DND-41 (cell line): ENCODE measurements at regions not wholly inside any gene's neighbourhood (a gene's known extent, or its start where the extent isn't known, plus 50 kb on each side); places are given as distances from the start of the nearest gene placed in this dataset.

Experiments used
- ATAC-seq: fragments of 200-7000 bp; cut with Tn5 transposase; 3 replicates; pipeline ENCODE4 v1.9.1; 2021; ENCODE audit warnings: low read depth; ENCODE audit not compliant: insufficient read depth
- DNase-seq: peaks from one replicate; pipeline ENCODE4 v3.0.0-alpha.2; 2020
- H2AFZ ChIP-seq: 2 replicates; pipeline ENCODE4 v1.6.0; 2012; ENCODE audit warnings: low read depth, low read length
- H3K27ac ChIP-seq: 2 replicates; pipeline ENCODE4 v1.5.1; 2012; ENCODE audit warnings: low read length, inconsistent platforms
- H3K27me3 ChIP-seq: fragments of 200-600 bp; sonication (generic); 2 replicates; pipeline ENCODE4 v1.6.0; 2012; ENCODE audit warnings: low read length, mild to moderate bottlenecking, inconsistent platforms; ENCODE audit not compliant: insufficient read depth, poor library complexity
- H3K36me3 ChIP-seq: 2 replicates; pipeline ENCODE4 v1.5.1; 2012; ENCODE audit warnings: low read length, inconsistent platforms; ENCODE audit not compliant: insufficient read depth
- H3K4me1 ChIP-seq: 2 replicates; pipeline ENCODE4 v1.5.1; 2012; ENCODE audit warnings: mild to moderate bottlenecking, low read length; ENCODE audit not compliant: insufficient read depth
- H3K4me2 ChIP-seq: 2 replicates; pipeline ENCODE4 v1.6.0; 2012; ENCODE audit warnings: mild to moderate bottlenecking, moderate library complexity, low read length, inconsistent platforms; ENCODE audit not compliant: insufficient read depth
- H3K4me3 ChIP-seq, 2 experiments: fragments of 200-600 bp in 1 of 2; shearing (Covaris generic) in 1 of 2; 2 replicates each; pipeline ENCODE4 v1.5.1; 2012 to 2016; ENCODE audit warnings: inconsistent platforms in 2 of 2, low read length in 2 of 2, mild to moderate bottlenecking in 2 of 2, low read depth in 1 of 2, moderate library complexity in 1 of 2
- H3K79me2 ChIP-seq: 2 replicates; pipeline ENCODE4 v1.6.0; 2012; ENCODE audit warnings: low read length, inconsistent platforms; ENCODE audit not compliant: insufficient read depth
- H3K9ac ChIP-seq: 2 replicates; pipeline ENCODE4 v1.6.0; 2012; ENCODE audit warnings: low read depth, mild to moderate bottlenecking, inconsistent platforms, low read length, moderate library complexity
- H3K9me3 ChIP-seq: 2 replicates; pipeline ENCODE4 v1.5.1; 2012; ENCODE audit warnings: low read length, moderate library complexity, mild to moderate bottlenecking, inconsistent platforms; ENCODE audit not compliant: insufficient read depth, severe bottlenecking
- H4K20me1 ChIP-seq: 2 replicates; pipeline ENCODE4 v1.6.0; 2012; ENCODE audit warnings: low read length; ENCODE audit not compliant: insufficient read depth
- CTCF ChIP-seq: IDR thresholded peaks from 2 replicates; pipeline ENCODE4 v1.5.1; 2012; ENCODE audit warnings: borderline replicate concordance, low read length, moderate library complexity, mild to moderate bottlenecking; ENCODE audit not compliant: poor library complexity, severe bottlenecking; ENCODE audit errors: extremely low read depth
- EZH2 ChIP-seq: IDR thresholded peaks from 3 replicates; pipeline ENCODE4 v1.6.1; 2012; ENCODE audit warnings: borderline replicate concordance, low read depth, mild to moderate bottlenecking, moderate library complexity, low read length, inconsistent platforms; ENCODE audit not compliant: severe bottlenecking

- Histone ChIP-seq H4K20me1 (no peaks in the 10 kb centered on the region), H3K79me2 (no peaks in the 10 kb centered on the region), H3K27me3 (no peaks in the 10 kb centered on the region), H2AFZ (no peak overlapping the region), H3K27ac (no peak overlapping the region), H3K4me2 (no peak overlapping the region), H3K9me3 (no peaks in the 10 kb centered on the region), H3K4me1 (no peaks in the 10 kb centered on the region), H3K9ac (no peak overlapping the region), H3K4me3 (no peak overlapping the region), H3K36me3 (no peaks in the 10 kb centered on the region)
- DNase-seq (no peak), ATAC-seq (no peak)
- TF ChIP-seq CTCF, result no peak
- no peak for TF ChIP-seq EZH2
Measured at GRCh38 chrX:94400488-94400887, 726.5 kb downstream of the FAM133A start.

- H4K20me1 ChIP-seq, result no peaks in the 10 kb centered on the region
- no peaks in the 10 kb centered on the region for H3K79me2 ChIP-seq
- no peak for TF ChIP-seq CTCF
- no peak for TF ChIP-seq EZH2
- no peak overlapping the region for H3K4me3 ChIP-seq
- H3K9me3 ChIP-seq, result no peaks in the 10 kb centered on the region
- H2AFZ ChIP-seq, result no peak overlapping the region
- no peak overlapping the region for H3K9ac ChIP-seq
- H3K4me2 ChIP-seq, result no peak overlapping the region
- DNase-seq, result no peak
- H3K36me3 ChIP-seq, result no peaks in the 10 kb centered on the region
- no peak for ATAC-seq
- H3K27me3 ChIP-seq, result no peaks in the 10 kb centered on the region
- H3K27ac ChIP-seq, result no peak overlapping the region
- no peaks in the 10 kb centered on the region for H3K4me1 ChIP-seq
Measured at GRCh38 chrX:94401426-94401825, 727.4 kb downstream of the FAM133A start.

GRCh38 chrX:94414746-94415145 is 740.7 kb downstream of the FAM133A start:
- Histone ChIP-seq H3K9ac (no peak overlapping the region), H3K4me2 (no peak overlapping the region), H4K20me1 (no peaks in the 10 kb centered on the region), H2AFZ (no peak overlapping the region), H3K79me2 (no peaks in the 10 kb centered on the region), H3K4me3 (no peak overlapping the region), H3K9me3 (no peaks in the 10 kb centered on the region), H3K4me1 (no peaks in the 10 kb centered on the region), H3K27ac (no peak overlapping the region), H3K27me3 (no peaks in the 10 kb centered on the region), H3K36me3 (no peaks in the 10 kb centered on the region)
- TF ChIP-seq CTCF (no peak), EZH2 (no peak)
- DNase-seq, result no peak
- no peak for ATAC-seq

- Histone ChIP-seq H3K27ac (no peak overlapping the region), H3K27me3 (no peaks in the 10 kb centered on the region), H3K9ac (no peak overlapping the region), H3K4me3 (no peak overlapping the region), H3K9me3 (no peaks in the 10 kb centered on the region), H4K20me1 (no peaks in the 10 kb centered on the region), H3K79me2 (no peaks in the 10 kb centered on the region), H3K4me1 (no peaks in the 10 kb centered on the region), H3K4me2 (no peak overlapping the region), H2AFZ (no peak overlapping the region), H3K36me3 (no peaks in the 10 kb centered on the region)
- DNase-seq, result no peak
- no peak for ATAC-seq
- TF ChIP-seq CTCF (no peak), EZH2 (no peak)
Measured at GRCh38 chrX:94418065-94418464, 744.1 kb downstream of the FAM133A start.
